K562 (cell line): ENCODE measurements at regions not wholly inside any gene's neighbourhood (a gene's known extent, or its start where the extent isn't known, plus 50 kb on each side); places are given as distances from the start of the nearest gene placed in this dataset.

Experiments used
- ATAC-seq: fragments of 200-7000 bp; cut with Tn5 transposase; 3 replicates; pipeline ENCODE4 v1.9.1; 2020; ENCODE audit warnings: moderate library complexity
- BruUV-seq: library from RNA; stranded (reverse); fragments of 400-500 nt; replicated peaks from 2 replicates; lab custom pipeline; 2021; lab: Mats Ljungman, UMichigan
- CTCF ChIA-PET: fragments of 300-600 bp; formaldehyde crosslinking; extraction: SDS; loops from one replicate; lab custom pipeline; 2021; ENCODE audit warnings: low intra/inter-chr PET ratio; lab: Yijun Ruan, JAX
- POLR2A ChIA-PET: fragments of 300-600, 350-650 bp; sonication (Branson Sonifier 250); formaldehyde crosslinking; extraction: SDS; loops from one replicate; lab custom pipeline; 2021; ENCODE audit warnings: antibody characterized with exemption, inconsistent platforms; lab: Yijun Ruan, JAX
- DNase-seq, 4 experiments: peaks; one replicate each; pipeline versions ENCODE4 v3.0.0 to v3.0.0-alpha.2; 2011 to 2018; ENCODE audit warnings: low spot score in 3 of 4, mixed read lengths in 3 of 4; ENCODE audit errors: extremely low read depth in 1 of 4
- FAIRE-seq: peaks from 2 replicates; lab custom pipeline; 2011; peaks lifted over from hg19 to GRCh38; lab: Jason Lieb, UNC
- H2AFZ ChIP-seq: 2 replicates; pipeline ENCODE4 v1.6.0; 2011; ENCODE audit warnings: low read depth, low read length, control low read depth, inconsistent platforms
- H3K27ac ChIP-seq: fragments of 200-600 bp; 3 replicates; pipeline ENCODE4 v1.8.0; 2011; ENCODE audit warnings: low read depth, mild to moderate bottlenecking, control low read depth, inconsistent platforms, low read length, moderate library complexity, mixed read lengths; ENCODE audit errors: extremely low read depth
- H3K27me3 ChIP-seq, 2 experiments: fragments of 300-600 bp in 1 of 2; 2 replicates in 1 of 2; 3 replicates in 1 of 2; pipeline versions ENCODE4 v1.6.0 to v1.8.0; 2011; ENCODE audit warnings: inconsistent platforms in 2 of 2, low read length in 2 of 2, mild to moderate bottlenecking in 1 of 2, mixed read lengths in 1 of 2, moderate library complexity in 1 of 2; ENCODE audit not compliant: control insufficient read depth in 2 of 2, insufficient read depth in 2 of 2
- H3K36me3 ChIP-seq: fragments of 300-600 bp; 3 replicates; pipeline ENCODE4 v1.8.0; 2011; ENCODE audit warnings: mild to moderate bottlenecking, low read length, inconsistent platforms; ENCODE audit not compliant: control insufficient read depth, insufficient read depth
- H3K4me1 ChIP-seq, 2 experiments: fragments of 200-600 bp in 1 of 2; replicated peaks in 1 of 2; 2 replicates in 1 of 2; 3 replicates in 1 of 2; pipeline versions ENCODE4 v1.5.1 to v1.8.0; 2011; ENCODE audit warnings: inconsistent platforms in 2 of 2, low read length in 2 of 2, mild to moderate bottlenecking in 1 of 2, mixed read lengths in 1 of 2, moderate library complexity in 1 of 2; ENCODE audit not compliant: control insufficient read depth in 2 of 2, insufficient read depth in 2 of 2
- H3K4me2 ChIP-seq: 2 replicates; pipeline ENCODE4 v1.6.1; 2011; ENCODE audit warnings: low read length, control low read depth, inconsistent platforms, mixed read lengths; ENCODE audit not compliant: insufficient read depth
- H3K4me3 ChIP-seq: fragments of 200-600 bp; sonication (generic), shearing (Covaris generic); 2 replicates; pipeline ENCODE4 v1.5.1; 2016; ENCODE audit warnings: control low read depth, inconsistent platforms
- H3K79me2 ChIP-seq: fragments of 200-600 bp; 3 replicates; pipeline ENCODE4 v1.8.0; 2011; ENCODE audit warnings: low read length, inconsistent platforms; ENCODE audit not compliant: control insufficient read depth, insufficient read depth
- H3K9ac ChIP-seq, 2 experiments: 2 replicates each; pipeline versions ENCODE4 v1.6.0 to v1.6.1; 2011; ENCODE audit warnings: low read depth in 2 of 2, low read length in 2 of 2, control low read depth in 1 of 2, inconsistent platforms in 1 of 2, mild to moderate bottlenecking in 1 of 2, mixed read lengths in 1 of 2; ENCODE audit not compliant: insufficient read depth in 1 of 2
- H3K9me1 ChIP-seq: one replicate; pipeline ENCODE4 v1.6.0; 2011; ENCODE audit warnings: inconsistent platforms, mild to moderate bottlenecking, low read length, moderate library complexity; ENCODE audit not compliant: control insufficient read depth, insufficient read depth
- H3K9me3 ChIP-seq: replicated peaks from 2 replicates; pipeline ENCODE4 v1.5.1; 2011; ENCODE audit warnings: low read depth, low read length, inconsistent platforms; ENCODE audit not compliant: control insufficient read depth, insufficient read depth
- H4K20me1 ChIP-seq: replicated peaks from 2 replicates; pipeline ENCODE4 v1.6.1; 2011; ENCODE audit warnings: low read length, inconsistent platforms, mixed read lengths; ENCODE audit not compliant: control insufficient read depth, insufficient read depth
- CREB1 ChIP-seq, 2 experiments: sonication (generic) in 1 of 2; formaldehyde crosslinking in 1 of 2; IDR thresholded peaks; 2 replicates each; pipeline versions ENCODE4 v1.6.1 to v1.8.0; 2012 to 2022; ENCODE audit warnings: inconsistent platforms in 1 of 2, mild to moderate bottlenecking in 1 of 2, missing genetic modification reagents in 1 of 2, moderate library complexity in 1 of 2
- ESRRB ChIP-seq: fragments of 250-450 bp; sonication (Bioruptor Pico); IDR thresholded peaks from 2 replicates; pipeline ENCODE4 v1.5.0; 2020; ENCODE audit warnings: mild to moderate bottlenecking, moderate library complexity, borderline replicate concordance
- MAFG ChIP-seq: fragments of 450-650 bp; conservative IDR thresholded peaks from 2 replicates; pipeline ENCODE4 v1.6.1; 2016; ENCODE audit warnings: missing genetic modification characterization, missing compliant biosample characterization
- NFIX ChIP-seq: fragments of 250-450 bp; sonication (Bioruptor Pico); IDR thresholded peaks from 2 replicates; pipeline ENCODE4 v1.4.0; 2020; ENCODE audit warnings: low read depth, mild to moderate bottlenecking, moderate library complexity
- PPARD ChIP-seq: fragments of 250-450 bp; sonication (Bioruptor Pico); IDR thresholded peaks from 2 replicates; pipeline ENCODE4 v1.8.0; 2022; ENCODE audit warnings: inconsistent platforms, mild to moderate bottlenecking, moderate library complexity
- RBM14 ChIP-seq: fragments of 200-400 bp; formaldehyde crosslinking; IDR thresholded peaks from 2 replicates; pipeline ENCODE4 v1.6.1; 2018; ENCODE audit warnings: low read depth, mild to moderate bottlenecking, low read length, moderate library complexity, borderline replicate concordance; ENCODE audit not compliant: insufficient read depth
- RHOXF2B ChIP-seq: fragments of 250-450 bp; sonication (Bioruptor Pico); conservative IDR thresholded peaks from 2 replicates; pipeline ENCODE4 v1.5.1; 2021
- SAP30 ChIP-seq: fragments of 200-600 bp; sonication (generic); IDR thresholded peaks from 2 replicates; pipeline ENCODE4 v1.6.1; 2012; ENCODE audit warnings: borderline replicate concordance, low read depth, mild to moderate bottlenecking, moderate library complexity, low read length, control low read depth, inconsistent platforms; ENCODE audit not compliant: insufficient read depth, poor library complexity, severe bottlenecking
- SETDB1 ChIP-seq: IDR thresholded peaks from one replicate; pipeline ENCODE4 v1.6.1; 2012; ENCODE audit warnings: low read length, control low read depth, inconsistent platforms
- SIN3B ChIP-seq: fragments of 450-650 bp; IDR thresholded peaks from 2 replicates; pipeline ENCODE4 v1.6.1; 2017; ENCODE audit warnings: low read depth, mild to moderate bottlenecking, moderate library complexity
- SIRT6 ChIP-seq: IDR thresholded peaks from one replicate; pipeline ENCODE4 v1.6.1; 2012; ENCODE audit warnings: low read depth, mild to moderate bottlenecking, control low read depth, inconsistent platforms, low read length, moderate library complexity
- ZNF174 ChIP-seq: fragments of 250-450 bp; sonication (Bioruptor Pico); IDR thresholded peaks from 2 replicates; pipeline ENCODE4 v1.4.0; 2020; ENCODE audit warnings: mild to moderate bottlenecking
- ZNF197 ChIP-seq: fragments of 200-800 bp; sonication (Bioruptor generic); IDR thresholded peaks from 2 replicates; pipeline ENCODE4 v1.6.1; 2016; ENCODE audit warnings: low read depth, missing genetic modification characterization, missing compliant biosample characterization
- ZNF23 ChIP-seq: fragments of 250-450 bp; sonication (Bioruptor Pico); IDR thresholded peaks from 2 replicates; pipeline ENCODE4 v1.4.0; 2020; ENCODE audit warnings: mild to moderate bottlenecking
- ZNF316 ChIP-seq: fragments of 450-650 bp; IDR thresholded peaks from 2 replicates; pipeline ENCODE4 v1.6.1; 2016
- WGBS: fragments of 100-300 bp; shearing (Covaris generic); methylation state at CpG from one replicate; pipeline ENCODE4 v1.1.6; 2016; ENCODE audit warnings: low coverage, mixed read lengths; ENCODE audit not compliant: insufficient coverage; ENCODE audit errors: missing lambda C conversion rate; 5-methylcytosine and 5-hydroxymethylcytosine counted together
- in situ Hi-C: fragments of 300-500 bp; cut with MboI; formaldehyde crosslinking; loops from 4 replicates; pipeline ENCODE4 v1.15.0; 2018; ENCODE audit warnings: inconsistent platforms, mixed read lengths
- intact Hi-C: fragments of 100-400 bp; cut with micrococcal nuclease; formaldehyde crosslinking; loops from 2 replicates; pipeline ENCODE4 v1.14.2; 2022
- TF ChIP-seq, protein P1 (sequence below): fragments of 250-450 bp; sonication (Bioruptor Pico); IDR thresholded peaks from 2 replicates; pipeline ENCODE4 v1.5.0; 2020; ENCODE audit warnings: mild to moderate bottlenecking
- TF ChIP-seq, protein P2 (sequence below): sonication (generic); formaldehyde crosslinking; IDR thresholded peaks from 2 replicates; pipeline ENCODE4 v1.9.0; 2022; ENCODE audit warnings: mild to moderate bottlenecking, missing genetic modification reagents

DNA sequence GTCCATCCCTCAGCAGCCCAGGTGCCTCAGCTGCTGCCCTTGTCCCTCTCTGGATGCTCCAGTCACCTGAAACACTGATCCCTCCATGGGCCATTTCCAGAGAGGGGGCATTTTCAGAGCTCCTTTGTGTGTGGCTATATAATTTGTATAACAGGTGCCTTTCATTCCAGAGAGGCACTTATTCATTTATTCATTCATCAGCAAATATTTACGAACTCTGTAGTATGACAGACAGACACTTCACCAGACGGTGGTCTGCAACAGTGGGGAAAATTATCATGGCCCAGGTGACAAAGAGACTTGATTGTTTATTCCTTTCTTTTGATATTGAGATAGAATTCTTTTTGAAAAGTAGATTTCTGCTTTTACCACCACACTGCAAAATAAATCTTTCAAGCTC, 361.7 kb downstream of the TMEM182 start:
- H3K27ac ChIP-seq = no peak overlapping the region
- FAIRE-seq (no peak), ATAC-seq (no peak), DNase-seq (no peak)
- TF ChIP-seq SIN3B (no peak), PPARD (CRISPR knock-in tag) (no peak), SETDB1 (no peak), ZNF197 (no peak), ZNF23 (CRISPR knock-in tag) (no peak)
- TF ChIP-seq, protein P1, sequence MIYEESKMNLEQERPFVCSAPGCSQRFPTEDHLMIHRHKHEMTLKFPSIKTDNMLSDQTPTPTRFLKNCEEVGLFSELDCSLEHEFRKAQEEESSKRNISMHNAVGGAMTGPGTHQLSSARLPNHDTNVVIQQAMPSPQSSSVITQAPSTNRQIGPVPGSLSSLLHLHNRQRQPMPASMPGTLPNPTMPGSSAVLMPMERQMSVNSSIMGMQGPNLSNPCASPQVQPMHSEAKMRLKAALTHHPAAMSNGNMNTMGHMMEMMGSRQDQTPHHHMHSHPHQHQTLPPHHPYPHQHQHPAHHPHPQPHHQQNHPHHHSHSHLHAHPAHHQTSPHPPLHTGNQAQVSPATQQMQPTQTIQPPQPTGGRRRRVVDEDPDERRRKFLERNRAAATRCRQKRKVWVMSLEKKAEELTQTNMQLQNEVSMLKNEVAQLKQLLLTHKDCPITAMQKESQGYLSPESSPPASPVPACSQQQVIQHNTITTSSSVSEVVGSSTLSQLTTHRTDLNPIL (CRISPR knock-in tag) = no peak
- no peaks in the 10 kb centered on the region for H3K4me1 ChIP-seq
- no peak overlapping the region for H2AFZ ChIP-seq
- H3K9me3 ChIP-seq = no peaks in the 10 kb centered on the region
- no peak overlapping the region for H3K4me2 ChIP-seq
- BruUV-seq = no TSS peak
- ChIA-PET CTCF (no interaction called here), POLR2A (no interaction called here)
- no peaks in the 10 kb centered on the region for H3K79me2 ChIP-seq
- H4K20me1 ChIP-seq = no peaks in the 10 kb centered on the region
- H3K9me1 ChIP-seq = no peaks in the 10 kb centered on the region
- no peaks in the 10 kb centered on the region for H3K36me3 ChIP-seq
- H3K4me3 ChIP-seq = no peak overlapping the region
- 0% methylated on average over 2 of the region's 2 CpGs for WGBS
- H3K27me3 ChIP-seq = no peaks in the 10 kb centered on the region
- H3K9ac ChIP-seq = no peak overlapping the region
- intact Hi-C loops (no loop called here), in situ Hi-C loops (no loop called here)

DNA sequence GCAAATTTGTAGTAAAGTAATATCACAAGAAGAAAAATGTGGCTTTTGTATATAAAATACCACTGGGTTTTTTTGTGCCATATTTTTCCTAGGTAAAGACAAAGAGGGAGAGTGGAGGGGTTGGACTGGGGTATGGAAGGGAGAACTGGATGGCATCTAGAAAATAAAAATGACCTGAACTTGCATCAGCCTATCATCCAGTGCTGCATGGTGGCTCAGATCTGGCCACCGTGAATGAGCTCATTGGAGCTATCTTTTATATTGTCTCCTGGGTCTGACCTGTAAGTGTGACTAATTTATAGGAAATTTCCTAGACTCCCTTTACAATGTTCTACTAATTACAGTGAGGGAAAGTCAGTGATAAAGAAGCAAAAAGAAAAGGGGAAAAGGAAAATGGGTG, 369.0 kb downstream of the TMEM182 start:
- in situ Hi-C loops = no loop called here
- Histone ChIP-seq H4K20me1 (no peaks in the 10 kb centered on the region), H3K27ac (no peak overlapping the region), H3K4me1 (no peaks in the 10 kb centered on the region), H3K4me2 (no peak overlapping the region), H3K27me3 (no peaks in the 10 kb centered on the region), H3K9me1 (no peaks in the 10 kb centered on the region), H3K9ac (no peak overlapping the region), H3K9me3 (no peaks in the 10 kb centered on the region), H3K79me2 (no peaks in the 10 kb centered on the region), H2AFZ (no peak overlapping the region), H3K4me3 (no peak overlapping the region), H3K36me3 (no peaks in the 10 kb centered on the region)
- FAIRE-seq (no peak), DNase-seq (no peak), ATAC-seq (no peak)
- intact Hi-C loops = no loop called here
- 7% methylated on average over 1 of the region's 1 CpG for WGBS
- ChIA-PET POLR2A (no interaction called here), CTCF (no interaction called here)
- no TSS peak for BruUV-seq
- TF ChIP-seq CREB1 (IDR thresholded peaks at IDR 0.05) (no peak), CREB1 (CRISPR knock-in tag; IDR thresholded peaks at IDR 0.05) (no peak), RHOXF2B (no peak), SAP30 (no peak), RBM14 (no peak), ESRRB (no peak), SIRT6 (no peak), ZNF174 (no peak), MAFG (tag) (no peak), NFIX (CRISPR knock-in tag) (no peak), ZNF316 (no peak)
- TF ChIP-seq, protein P2, sequence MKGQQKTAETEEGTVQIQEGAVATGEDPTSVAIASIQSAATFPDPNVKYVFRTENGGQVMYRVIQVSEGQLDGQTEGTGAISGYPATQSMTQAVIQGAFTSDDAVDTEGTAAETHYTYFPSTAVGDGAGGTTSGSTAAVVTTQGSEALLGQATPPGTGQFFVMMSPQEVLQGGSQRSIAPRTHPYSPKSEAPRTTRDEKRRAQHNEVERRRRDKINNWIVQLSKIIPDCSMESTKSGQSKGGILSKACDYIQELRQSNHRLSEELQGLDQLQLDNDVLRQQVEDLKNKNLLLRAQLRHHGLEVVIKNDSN (CRISPR knock-in tag) = no peak
